ENCODE measurements at regions not wholly inside any gene's neighbourhood (a gene's known extent, or its start where the extent isn't known, plus 50 kb on each side); places are given as distances from the start of the nearest gene placed in this dataset.

GRCh38 chr6:139426795-139427194, 52.3 kb upstream of the CITED2 start:
- no peak for DNase-seq

- DNase-seq: no peak
Measured at GRCh38 chr6:139425780-139426179, 51.3 kb upstream of the CITED2 start.

GRCh38 chr6:139423971-139424667, 49.7 kb upstream of the CITED2 start:
- DNase-seq: no peak
